ENCODE measurements at regions not wholly inside any gene's neighbourhood (a gene's known extent, or its start where the extent isn't known, plus 50 kb on each side); places are given as distances from the start of the nearest gene placed in this dataset.

DNA sequence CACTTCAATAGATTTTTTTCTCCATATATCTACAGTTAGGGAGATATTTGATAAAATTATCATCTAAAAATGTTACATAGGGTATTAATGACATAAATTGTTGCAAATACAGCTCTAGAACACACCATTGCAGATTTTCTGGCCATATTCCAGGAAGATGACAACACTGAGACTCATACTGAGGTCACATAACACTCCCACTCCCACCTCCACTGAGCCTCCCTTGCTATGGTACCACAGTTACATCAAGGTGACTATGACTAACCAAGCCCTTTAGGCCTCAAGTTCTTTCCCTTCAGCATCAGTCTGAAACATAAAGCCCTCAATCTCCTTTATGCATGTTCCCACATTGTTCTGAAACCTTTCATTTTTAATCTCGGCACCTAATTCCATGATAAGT is 932.0 kb upstream of the IGFBP7 start:
- no peak overlapping the region for H3K27ac ChIP-seq
- no peak for TF ChIP-seq CTCF (conservative IDR thresholded peaks at IDR 0.05; ENCODE audit: low read depth)
- no peak for DNase-seq (ENCODE audit: low spot score)
- ChIA-PET CTCF (no interaction called here), POLR2A (ENCODE audit: low non-redundant PET) (no interaction called here)

GRCh38 chr4:57993944-57994343 is 883.8 kb upstream of the IGFBP7 start:
- POLR2A ChIA-PET (ENCODE audit: low non-redundant PET): no interaction called here
- no peak for DNase-seq (ENCODE audit: low spot score)
- H3K27ac ChIP-seq: no peak overlapping the region
- no peak for TF ChIP-seq CTCF (conservative IDR thresholded peaks at IDR 0.05; ENCODE audit: low read depth)
- CTCF ChIA-PET: no interaction called here

- TF ChIP-seq CTCF (conservative IDR thresholded peaks at IDR 0.05; ENCODE audit: low read depth): no peak
- POLR2A ChIA-PET (ENCODE audit: low non-redundant PET): no interaction called here
- CTCF ChIA-PET: no interaction called here
- DNase-seq (ENCODE audit: low spot score): no peak
- H3K27ac ChIP-seq: no peak overlapping the region
Measured at GRCh38 chr4:57989430-57989829, 879.2 kb upstream of the IGFBP7 start.

GRCh38 chr4:57985161-57985560 is 875.0 kb upstream of the IGFBP7 start:
- H3K27ac ChIP-seq: no peak overlapping the region
- ChIA-PET POLR2A (ENCODE audit: low non-redundant PET) (no interaction called here), CTCF (no interaction called here)
- no peak for DNase-seq (ENCODE audit: low spot score)
- no peak for TF ChIP-seq CTCF (conservative IDR thresholded peaks at IDR 0.05; ENCODE audit: low read depth)

GRCh38 chr4:57981123-57981522 is 870.9 kb upstream of the IGFBP7 start:
- DNase-seq (ENCODE audit: low spot score): no peak
- TF ChIP-seq CTCF (conservative IDR thresholded peaks at IDR 0.05; ENCODE audit: low read depth): no peak
- POLR2A ChIA-PET (ENCODE audit: low non-redundant PET): no interaction called here
- H3K27ac ChIP-seq: no peak overlapping the region
- CTCF ChIA-PET: interaction anchor here (0.6 kb wide), 1 partner anchor 102 kb away, joined by 3 read pairs; no protein-coding TSS in a partner anchor

GRCh38 chr4:57974821-57975220 is 864.6 kb upstream of the IGFBP7 start:
- TF ChIP-seq CTCF (conservative IDR thresholded peaks at IDR 0.05; ENCODE audit: low read depth): no peak
- ChIA-PET CTCF (no interaction called here), POLR2A (ENCODE audit: low non-redundant PET) (no interaction called here)
- no peak overlapping the region for H3K27ac ChIP-seq
- DNase-seq (ENCODE audit: low spot score): no peak

- H3K27ac ChIP-seq: no peak overlapping the region
- POLR2A ChIA-PET (ENCODE audit: low non-redundant PET): no interaction called here
- TF ChIP-seq CTCF (conservative IDR thresholded peaks at IDR 0.05; ENCODE audit: low read depth): no peak
- CTCF ChIA-PET: no interaction called here
- DNase-seq (ENCODE audit: low spot score): no peak
Measured at GRCh38 chr4:57973819-57974218, 863.6 kb upstream of the IGFBP7 start.

Measured in RWPE1 (cell line).